LoVo (cell line): ENCODE measurements at regions not wholly inside any gene's neighbourhood (a gene's known extent, or its start where the extent isn't known, plus 50 kb on each side); places are given as distances from the start of the nearest gene placed in this dataset.

Experiments used
- DNase-seq: peaks from one replicate; pipeline ENCODE4 v3.0.0-alpha.2; 2016; ENCODE audit warnings: low spot score

DNA sequence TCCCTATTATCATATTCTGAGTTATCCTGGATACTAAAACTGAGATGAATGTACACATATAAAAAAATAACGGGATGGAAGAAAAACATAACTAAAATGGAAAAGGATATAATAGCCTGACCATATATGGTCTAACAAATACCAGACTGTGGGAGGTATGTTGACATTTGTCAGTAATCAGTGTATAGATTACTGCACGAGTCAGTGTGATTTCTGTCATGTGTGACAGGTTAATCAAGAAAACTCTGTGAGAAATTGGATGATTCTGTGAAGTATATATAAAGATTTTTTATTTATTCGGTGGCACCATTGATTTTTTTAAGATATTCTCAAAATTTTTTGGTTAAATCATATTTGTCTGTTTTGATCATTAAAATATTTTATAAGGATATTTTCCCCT lies 547.3 kb upstream of the B3GALT2 start:
- no peak for DNase-seq

DNA sequence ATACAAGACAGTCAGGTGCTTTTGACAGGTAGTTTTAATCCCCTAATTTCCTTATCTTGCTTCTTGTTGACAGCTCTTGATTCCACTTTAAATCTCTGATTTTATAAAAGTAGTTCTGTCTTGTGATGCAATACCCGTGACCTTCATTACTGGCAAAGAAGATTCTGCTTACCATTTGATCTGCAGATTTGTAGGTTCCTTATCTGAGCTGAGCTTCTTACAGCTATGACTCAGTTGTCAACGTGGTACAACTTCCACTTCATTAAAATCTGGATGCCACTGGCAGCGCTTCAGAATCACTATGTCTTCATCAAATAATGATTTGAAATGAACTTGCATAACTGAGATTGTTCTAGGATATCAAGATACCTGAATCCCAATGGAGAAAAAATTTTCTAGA lies 543.6 kb upstream of the B3GALT2 start:
- DNase-seq = no peak

DNA sequence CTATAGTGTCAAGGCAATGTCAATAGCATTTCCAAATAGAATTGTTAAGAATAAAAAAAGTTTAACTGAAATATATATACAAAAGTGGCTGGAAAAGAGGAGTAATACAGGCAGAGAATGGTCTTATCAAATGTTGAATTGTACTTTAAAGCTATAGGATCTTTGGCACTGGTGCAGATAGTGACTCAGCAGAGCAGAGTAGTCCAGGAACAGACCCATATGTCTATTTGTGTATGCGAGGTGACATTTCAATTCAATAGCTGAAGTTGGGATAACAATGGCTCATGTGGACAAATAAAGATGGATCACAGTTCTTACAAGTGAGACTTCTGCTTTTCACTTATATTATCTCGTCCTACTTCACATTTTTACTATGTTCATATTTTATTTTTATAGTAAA lies 543.0 kb upstream of the B3GALT2 start:
- DNase-seq = no peak

DNA sequence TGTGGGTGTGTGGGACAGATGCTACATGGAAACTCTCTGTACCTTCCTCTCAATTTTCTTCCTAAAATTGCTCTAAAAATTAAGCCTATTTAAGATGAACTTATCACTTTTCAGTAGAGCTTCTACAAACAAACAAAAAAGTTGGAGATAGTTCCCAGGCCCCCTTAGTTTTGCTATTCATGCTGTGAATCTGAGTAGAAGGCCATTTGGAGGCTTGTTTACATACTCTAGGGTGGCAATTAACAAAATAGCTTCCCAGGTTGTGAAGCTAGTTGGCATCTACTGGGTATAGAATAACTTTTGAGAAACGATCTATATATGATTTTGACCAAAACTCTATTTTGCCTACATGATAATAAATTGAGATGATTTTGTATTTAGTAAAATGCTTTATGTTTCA lies 541.4 kb upstream of the B3GALT2 start:
- no peak for DNase-seq

DNA sequence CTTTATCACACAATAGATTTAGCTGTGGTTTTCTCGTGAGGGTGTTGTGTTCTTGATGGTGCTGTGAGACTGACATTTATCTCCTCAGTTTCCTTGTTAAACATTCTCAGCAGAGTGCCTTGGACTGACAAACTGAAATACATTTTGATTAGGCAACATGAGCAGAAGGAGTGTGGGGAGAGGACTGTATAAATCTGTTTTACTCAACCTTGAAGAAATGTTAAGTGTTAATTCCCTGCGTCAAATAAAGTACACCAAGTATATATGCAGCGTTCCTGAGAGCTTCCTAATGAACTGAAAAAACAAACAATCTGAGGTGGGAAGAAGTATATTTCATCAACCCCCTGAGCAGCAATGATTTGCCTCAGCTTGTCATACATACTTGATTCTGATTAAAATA lies 540.3 kb upstream of the B3GALT2 start:
- no peak for DNase-seq

DNA sequence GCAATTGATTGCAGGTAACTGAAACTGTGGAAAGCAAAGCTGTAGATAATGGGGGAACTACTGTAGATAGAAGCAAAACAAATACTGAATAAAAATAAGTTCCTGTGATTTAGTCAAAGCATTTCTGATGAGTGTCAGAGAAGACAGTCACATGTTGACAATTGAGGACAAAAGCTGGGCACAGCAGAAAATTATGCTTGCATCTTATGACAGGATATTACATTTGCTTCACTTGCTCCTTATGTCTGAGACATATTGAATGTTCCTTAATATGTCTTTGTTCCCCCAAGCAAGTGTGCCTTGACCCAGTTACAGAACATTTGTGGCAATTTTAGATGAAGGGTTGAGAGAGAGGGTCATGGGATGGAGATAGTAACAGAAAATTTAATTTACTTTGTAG lies 526.0 kb upstream of the B3GALT2 start:
- no peak for DNase-seq

DNA sequence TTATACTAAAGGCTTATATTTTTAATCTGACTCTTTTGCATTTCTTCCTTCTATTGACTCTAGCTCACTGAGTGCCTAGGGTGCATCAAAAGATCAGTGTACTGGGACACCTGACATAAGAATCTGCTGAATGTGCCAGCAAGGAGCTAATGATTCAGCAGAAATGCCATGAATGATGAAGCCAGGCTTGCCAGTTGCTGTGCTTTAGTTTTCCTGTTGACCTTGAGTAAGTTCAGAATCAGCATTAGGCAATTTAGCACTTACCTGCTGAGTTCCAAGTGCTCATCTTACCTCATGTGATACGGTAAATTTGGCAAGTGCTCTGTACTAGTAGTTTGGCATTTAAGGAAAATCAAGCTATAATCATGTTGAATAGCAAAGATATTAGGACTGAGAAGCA lies 523.2 kb upstream of the B3GALT2 start:
- no peak for DNase-seq

DNA sequence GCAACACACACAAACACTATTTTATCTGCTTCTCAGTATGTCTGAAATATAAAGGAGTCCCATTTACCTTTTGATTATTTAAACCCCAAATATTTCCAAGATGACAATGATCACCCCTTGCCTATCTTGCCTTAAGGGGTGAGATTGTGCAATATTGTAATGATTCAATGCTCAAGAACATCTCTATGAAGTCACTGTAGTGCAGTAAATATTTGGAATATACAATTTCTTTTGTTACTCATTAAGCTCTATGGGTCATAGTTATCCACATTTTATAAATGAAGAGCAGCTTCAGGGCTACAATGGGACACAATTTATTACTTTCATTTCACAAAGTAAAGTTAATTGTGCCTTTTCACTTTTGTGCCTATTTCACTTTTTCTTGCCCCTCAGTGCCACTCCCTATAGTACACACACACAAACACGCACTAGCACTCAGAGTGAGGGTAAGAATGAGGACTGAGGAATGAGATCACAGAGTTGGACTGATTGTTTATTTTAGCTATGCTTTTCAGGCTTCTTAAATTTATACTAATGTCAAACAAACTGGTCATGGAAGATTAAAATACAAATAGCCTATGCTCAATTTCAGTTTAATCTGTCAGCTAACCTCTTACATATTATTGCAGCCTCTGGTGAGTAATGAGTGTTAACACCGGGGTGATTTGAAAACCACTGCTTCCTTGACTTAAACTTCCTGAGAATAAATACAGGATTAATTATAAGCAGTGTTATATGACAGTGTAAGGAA lies 521.0 kb upstream of the B3GALT2 start:
- no peak for DNase-seq

DNA sequence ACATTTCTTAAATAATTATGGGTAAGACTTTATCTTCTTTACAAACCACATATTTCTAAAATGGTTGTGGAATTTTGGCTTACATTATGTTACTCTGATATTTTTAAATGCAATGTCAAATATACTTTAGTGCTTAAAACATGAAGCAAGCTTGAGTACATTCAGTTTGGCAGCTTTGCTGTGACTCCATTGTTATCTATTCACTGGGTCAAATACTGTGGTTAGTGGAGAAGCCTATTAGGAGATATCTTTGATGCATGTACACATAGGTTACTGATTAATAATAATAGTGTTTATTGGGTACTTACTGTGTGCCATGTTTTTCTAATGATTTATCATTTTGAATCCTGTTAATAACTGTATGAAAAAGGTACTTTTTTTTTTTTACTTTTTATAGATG lies 520.4 kb upstream of the B3GALT2 start:
- DNase-seq = no peak

DNA sequence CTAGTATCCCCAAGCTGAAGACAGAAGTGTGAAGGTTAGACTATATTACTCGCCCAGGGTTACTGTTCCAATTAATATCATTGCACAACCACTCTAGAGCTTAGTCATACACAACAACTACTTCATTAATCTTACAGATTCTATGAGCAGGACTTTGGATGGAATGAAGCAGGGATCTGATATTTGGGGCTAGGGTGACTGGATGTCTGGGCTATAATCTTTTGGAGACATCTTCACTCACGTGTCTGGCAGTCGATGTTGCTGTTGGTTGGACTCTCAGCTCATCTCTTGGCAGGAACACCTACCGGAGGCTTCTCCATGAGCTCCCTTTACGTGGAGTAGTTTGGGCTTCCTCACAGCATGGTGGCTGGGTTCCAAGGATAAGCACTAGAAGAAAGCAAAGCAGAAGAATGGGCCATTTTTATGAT lies 519.2 kb upstream of the B3GALT2 start:
- no peak for DNase-seq

DNA sequence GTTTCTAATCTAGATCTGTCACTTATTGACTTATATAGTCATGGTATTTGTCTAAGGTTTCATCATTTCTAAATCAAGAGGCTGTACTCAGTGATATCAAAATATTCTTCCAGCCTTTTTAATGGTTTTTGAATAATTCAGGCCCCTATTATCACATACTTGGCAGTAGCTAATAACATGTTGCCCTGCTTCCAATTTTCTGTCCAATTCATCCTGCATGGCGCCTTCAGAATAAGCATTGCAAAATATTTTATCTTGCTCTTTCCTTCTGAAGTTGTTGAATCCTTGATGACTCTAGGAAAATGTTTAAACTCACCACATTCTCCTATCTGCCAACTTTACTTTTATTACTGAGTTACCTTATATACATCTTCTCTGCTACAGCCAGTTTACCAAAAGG lies 517.2 kb upstream of the B3GALT2 start:
- no peak for DNase-seq

DNA sequence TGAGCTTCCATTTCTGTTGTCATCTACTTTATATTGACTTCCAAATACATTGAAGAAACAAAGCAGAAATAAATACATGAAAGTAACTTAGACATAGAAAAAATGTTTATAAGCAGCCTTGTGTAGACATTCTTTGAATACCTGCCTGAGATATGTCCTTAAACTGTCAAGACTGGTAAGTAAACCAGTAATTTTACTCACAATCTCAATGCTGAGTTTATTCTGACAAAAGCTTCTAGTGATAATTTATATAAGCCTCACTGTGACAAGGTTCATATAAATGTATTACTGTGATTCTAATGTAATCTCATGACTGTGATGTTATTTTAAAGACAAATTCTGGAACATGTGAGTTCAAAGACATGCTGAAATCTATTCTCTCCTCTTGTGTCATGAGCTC lies 516.7 kb upstream of the B3GALT2 start:
- no peak for DNase-seq

DNA sequence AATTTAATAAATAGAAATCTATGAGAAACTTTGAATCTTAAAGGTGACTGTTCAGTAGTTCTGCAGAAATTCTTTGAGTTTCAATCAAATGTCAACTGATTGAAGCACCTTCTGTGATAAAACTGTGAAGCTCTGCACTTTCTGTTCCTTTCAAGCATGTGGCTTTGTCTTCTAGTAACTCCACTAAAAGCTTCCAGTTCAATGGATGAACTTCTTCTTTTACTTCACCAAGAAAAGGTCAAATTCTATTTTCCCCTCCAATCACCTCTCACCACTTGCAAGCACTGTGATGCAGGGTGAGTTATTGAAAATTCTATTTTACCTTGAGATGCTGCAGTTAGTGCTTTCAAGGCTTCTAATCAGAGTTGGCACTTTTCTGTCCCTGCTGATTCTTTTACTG lies 515.3 kb upstream of the B3GALT2 start:
- no peak for DNase-seq

DNA sequence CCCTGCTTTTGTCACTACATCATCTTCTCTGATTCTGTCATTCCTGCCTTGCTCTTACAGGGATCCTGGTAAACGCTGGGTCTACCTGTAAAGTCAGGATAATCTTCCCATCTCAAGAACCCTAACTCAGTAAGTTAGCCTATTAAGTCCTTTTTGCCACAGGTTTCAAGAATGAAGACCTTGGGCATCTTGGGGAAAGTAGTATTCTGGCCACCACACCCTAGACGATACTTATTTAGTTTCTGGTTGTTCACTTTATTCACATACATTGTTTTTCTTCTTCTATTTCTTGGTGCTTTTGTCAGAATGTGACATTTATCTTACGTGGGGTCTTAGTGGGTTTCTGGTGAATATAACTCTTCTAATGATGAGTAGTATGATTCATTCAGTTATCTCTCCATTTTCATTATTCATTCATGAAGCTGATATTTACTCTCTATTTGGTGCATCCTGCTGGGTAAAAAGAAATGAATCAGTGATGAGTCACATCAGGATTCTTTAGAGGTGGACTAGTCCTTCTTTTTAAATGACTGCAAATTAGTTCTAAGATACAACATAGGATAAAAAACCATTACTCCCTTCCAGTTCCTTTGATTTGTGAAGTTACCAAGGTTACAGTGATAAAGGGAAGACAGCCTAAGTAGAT lies 514.4 kb upstream of the B3GALT2 start:
- peak; percentile 9 for DNase-seq

DNA sequence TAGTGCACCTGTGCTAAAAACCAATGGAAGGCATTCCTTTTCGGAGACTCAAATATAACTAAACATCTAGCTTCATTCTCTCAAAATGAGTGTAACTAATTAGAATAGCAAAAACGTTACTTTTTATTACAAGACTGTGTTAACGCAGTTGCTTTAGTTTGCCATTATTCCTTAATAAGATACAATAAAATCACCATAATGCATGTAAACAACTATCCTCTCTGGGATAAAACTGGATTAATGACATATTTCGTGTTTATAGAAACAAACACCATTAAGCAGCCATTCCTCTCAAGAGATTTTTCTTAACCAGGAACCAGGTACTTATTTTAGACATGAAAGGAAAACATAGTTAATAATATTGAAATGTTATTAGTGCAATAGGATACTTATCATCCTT lies 512.8 kb upstream of the B3GALT2 start:
- no peak for DNase-seq

DNA sequence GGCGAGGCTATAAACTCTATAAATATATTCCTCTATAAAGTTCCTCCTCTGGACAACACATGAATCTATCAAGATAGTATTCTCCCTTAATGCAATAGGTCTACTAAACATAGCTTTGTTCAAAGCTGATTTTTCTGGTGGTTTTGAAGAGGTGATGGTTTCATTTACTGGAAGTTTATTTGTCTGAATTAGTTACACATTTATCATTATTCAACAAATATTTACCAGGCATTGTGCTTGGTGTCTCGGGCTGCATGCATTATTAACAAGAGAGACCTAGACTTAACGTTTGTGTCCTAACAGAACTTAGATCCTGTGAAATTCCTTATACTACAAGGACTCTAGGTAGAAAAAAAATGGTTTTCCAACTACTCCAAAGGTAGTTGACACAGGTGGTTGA lies 511.4 kb upstream of the B3GALT2 start:
- DNase-seq = no peak

DNA sequence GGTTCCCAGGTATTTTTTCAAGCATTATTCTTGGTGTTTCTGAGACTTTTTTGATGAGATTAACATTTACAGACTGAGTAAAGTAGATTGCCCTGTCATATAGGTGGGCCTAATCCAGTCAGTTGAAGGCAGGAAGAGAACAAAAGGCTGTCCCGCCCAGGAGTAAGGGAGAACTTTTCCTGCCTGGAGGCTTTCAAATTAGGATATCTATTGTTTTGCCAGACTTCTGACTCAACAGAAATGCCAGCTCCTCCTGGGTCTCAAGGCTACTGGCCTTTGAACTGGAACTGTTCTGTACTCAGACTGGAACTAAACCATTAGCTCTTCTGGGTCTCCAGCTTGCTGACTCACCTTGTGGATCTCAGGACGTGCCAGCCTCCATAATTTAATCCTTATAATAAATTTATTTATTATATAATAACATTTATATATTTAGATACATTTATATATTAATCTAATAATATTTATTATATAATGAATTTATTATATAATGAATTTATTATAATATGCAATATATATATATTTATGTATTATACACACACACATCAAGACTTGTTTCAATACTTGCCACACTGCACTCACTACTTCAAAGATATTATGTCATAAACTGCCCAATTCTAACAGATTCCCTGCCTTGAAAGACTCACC lies 510.8 kb upstream of the B3GALT2 start:
- DNase-seq = peak; percentile 1

DNA sequence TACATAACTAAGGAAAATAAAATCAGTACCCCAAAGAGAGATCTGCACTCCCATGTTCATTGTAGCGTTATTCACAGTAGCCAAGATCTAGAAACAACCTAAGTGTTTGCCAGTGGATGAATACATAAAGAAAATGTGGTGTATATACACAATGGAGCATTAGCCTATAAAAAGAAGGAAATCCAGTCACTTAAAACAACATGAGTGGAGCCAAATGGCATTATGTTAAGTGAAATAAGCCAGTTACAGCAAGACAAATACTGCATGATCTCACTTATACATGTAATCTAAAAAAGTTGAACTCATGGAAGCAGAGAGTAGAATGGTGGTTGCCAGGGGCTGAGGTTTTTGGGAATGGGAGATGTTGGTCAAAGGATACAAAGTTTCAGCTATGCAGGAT lies 508.3 kb upstream of the B3GALT2 start:
- DNase-seq = no peak

DNA sequence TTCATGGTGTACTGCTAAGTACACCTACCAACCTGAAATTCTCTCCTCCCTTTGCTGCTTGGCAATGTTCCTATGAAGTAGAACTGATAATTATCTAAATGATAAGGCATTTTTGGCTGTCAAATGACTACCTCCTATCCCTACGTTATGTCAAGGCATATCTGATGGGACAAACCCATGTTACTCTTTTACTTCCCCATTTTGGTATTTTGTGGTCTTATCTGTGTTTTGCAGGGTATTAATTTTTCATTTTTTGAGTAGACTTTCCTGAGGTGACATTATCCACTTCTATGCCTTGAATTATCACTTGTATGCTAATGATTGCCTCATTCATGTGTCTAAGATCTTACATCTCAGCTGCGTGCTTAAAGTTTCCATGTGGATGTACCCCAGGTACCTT lies 499.6 kb upstream of the B3GALT2 start:
- DNase-seq = no peak

DNA sequence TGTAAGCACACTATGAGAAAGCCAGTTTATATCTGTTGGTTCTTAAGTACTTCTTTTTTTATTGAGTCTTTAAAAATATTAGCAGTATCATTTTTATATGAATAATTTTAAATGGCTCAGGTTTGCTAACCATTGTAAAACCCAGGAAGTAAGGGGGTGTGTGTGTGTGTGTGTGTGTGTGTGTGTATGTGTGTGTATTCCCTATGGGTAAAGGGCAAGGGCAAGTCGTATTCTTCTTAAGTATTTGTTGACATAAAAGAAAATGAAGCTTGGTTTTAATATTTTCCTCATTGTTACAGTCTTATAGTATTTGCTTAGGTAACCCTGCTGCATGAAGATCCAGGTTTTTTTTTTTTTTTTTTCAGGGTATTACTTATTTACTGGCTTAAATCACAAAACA lies 495.0 kb upstream of the B3GALT2 start:
- DNase-seq = no peak

DNA sequence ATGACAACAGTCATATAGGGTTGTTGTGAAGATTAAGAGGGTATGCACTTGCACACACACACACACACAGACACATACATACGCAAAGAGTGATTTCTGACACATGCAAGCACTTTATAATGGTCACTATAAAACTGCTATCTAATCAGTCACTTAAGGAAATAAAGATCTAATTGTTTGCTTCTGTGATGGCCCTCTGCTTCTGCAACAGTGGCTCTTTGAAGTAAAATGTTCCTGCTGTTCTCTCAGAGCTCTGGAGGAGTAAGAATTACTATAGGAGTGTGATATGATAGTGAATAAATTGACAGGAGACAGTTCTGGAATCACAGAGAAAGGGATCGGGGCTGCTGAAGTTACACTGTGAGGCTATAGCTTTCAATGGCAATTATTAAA lies 494.5 kb upstream of the B3GALT2 start:
- no peak for DNase-seq

DNA sequence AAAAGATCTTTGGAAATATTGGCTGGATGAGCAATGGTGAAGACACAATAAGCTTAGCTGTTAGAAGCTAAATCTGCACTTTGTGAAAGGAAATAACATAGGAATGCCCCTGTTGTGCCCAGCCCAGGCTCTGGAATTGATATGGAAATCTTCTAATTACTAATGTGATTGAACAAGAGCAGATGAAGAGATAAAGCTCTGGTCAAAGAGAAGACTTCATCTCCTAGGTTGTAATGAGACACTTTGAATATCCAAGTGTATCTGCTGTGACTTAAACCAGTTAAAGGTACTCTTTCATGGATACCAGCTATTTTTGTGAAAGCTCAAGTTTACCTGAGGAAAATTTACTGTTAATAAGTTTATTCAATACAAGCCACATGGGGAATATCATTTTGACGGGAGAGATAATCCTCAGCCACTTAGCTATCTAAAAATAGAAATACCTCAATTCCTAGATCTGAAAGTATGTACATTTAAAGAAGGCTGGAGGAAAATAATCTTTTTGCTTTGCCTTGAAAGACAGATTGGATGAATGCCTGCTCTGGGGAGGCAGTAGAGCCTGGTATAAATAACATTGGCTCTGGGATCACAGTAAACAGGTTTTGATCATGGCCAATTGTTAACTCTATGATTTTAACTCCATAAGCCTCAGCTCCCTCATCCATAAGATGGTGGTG lies 494.0 kb upstream of the B3GALT2 start:
- DNase-seq = no peak

DNA sequence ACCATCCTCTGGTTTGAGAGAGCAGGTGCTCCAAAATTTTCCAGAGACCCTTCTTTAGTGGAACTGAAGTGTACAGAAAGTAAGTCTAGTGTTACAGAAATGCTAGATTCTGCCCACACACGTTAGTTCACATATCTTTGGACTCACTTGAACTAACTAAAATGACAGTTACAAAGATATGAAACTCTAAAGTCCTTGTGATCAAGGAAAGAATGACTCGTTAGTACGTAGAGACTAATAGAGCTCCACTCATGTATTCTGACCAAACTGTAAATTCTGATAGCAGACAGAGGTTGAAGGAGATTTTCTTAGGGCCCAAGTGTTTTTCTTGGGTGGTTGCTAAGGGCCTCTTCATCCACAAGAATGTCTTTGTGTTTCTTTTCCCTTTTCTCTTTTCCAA lies 491.5 kb upstream of the B3GALT2 start:
- no peak for DNase-seq
